OCI-LY7 (cell line): ENCODE measurements at regions not wholly inside any gene's neighbourhood (a gene's known extent, or its start where the extent isn't known, plus 50 kb on each side); places are given as distances from the start of the nearest gene placed in this dataset.

Source experiments
- CTCF ChIP-seq: fragments of 200-600 bp; sonication (generic); conservative IDR thresholded peaks from 2 replicates; pipeline ENCODE4 v1.5.1; 2014; ENCODE audit warnings: mild to moderate bottlenecking, antibody characterized with exemption, low read length, moderate library complexity, mixed read lengths
- EZH2phosphoT487 ChIP-seq: fragments of 200-600 bp; sonication (generic); IDR thresholded peaks from 2 replicates; pipeline ENCODE4 v1.6.1; 2018; ENCODE audit warnings: low read depth, borderline replicate concordance, mild to moderate bottlenecking, mixed run types, antibody characterized with exemption, low read length, moderate library complexity, mixed read lengths

- TF ChIP-seq CTCF (no peak), EZH2phosphoT487 (no peak)
Observed at GRCh38 chr2:145622285-145622684, 1102.4 kb upstream of the ZEB2 start.
